ENCODE measurements at regions not wholly inside any gene's neighbourhood (a gene's known extent, or its start where the extent isn't known, plus 50 kb on each side); places are given as distances from the start of the nearest gene placed in this dataset.

DNA sequence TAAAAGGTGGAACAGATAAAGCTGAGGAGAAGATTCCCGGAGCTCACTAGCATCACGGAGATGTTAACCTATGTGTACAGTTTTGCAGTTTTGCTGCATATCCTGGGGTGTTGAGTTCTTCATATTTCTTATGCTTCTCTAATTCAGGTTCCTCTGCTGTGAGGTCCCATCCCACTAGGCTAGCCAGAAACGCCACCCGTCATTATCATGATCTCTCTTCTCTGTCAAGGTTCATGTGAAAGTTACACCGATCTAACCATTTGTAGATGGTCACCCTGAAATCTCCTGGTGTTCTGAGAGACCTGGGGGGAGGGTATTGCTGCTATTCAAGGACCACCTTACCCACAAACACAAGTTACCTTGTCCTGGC lies 136.3 kb downstream of the CCDC71L start:
- TF ChIP-seq POLR2A (IDR thresholded peaks at IDR 0.05; ENCODE audit: low read length) (no peak), GATA1 (IDR thresholded peaks at IDR 0.05; ENCODE audit: low read depth, low read length) (no peak)

All from erythroblast (primary cell).